ENCODE measurements at regions not wholly inside any gene's neighbourhood (a gene's known extent, or its start where the extent isn't known, plus 50 kb on each side); places are given as distances from the start of the nearest gene placed in this dataset.

DNA sequence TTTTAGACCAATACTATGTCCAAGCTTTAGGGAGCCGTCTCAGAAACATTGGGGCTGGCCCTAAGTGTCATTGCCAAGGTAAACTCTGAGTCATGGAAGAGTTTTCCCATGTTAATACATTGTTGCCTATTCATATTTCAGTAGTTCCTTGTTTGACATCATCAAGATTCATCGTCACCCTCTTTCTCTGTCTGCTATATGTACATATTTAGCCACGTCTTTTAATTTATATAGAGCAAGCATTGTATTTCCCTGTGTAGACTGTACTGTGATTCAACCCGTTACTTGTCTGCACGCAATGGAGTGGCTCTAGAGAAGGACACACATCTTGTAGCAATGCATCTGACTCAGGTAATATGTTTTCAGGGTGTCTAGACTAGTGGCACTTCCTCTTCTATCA is 217.9 kb upstream of the TPK1 start:
- Histone ChIP-seq H3K27me3 (no peaks in the 10 kb centered on the region), H3K27ac (no peak overlapping the region), H3K9me3 (no peaks in the 10 kb centered on the region), H3K4me3 (no peak overlapping the region), H3K36me3 (no peaks in the 10 kb centered on the region), H3K4me1 (ENCODE audit: insufficient read depth) (no peaks in the 10 kb centered on the region)
- intact Hi-C loops (cut with DNase I) = no loop called here
- 83 to 85% (median 85%) methylated on average over 5 of the region's 5 CpGs for WGBS, 3 donors
- TF ChIP-seq POLR2A (IDR thresholded peaks at IDR 0.05) (no peak), CTCF (IDR thresholded peaks at IDR 0.05) (no peak), EP300 (IDR thresholded peaks at IDR 0.05) (no peak)
- no peak for DNase-seq

GRCh38 chr7:145050415-145050814 is 214.6 kb upstream of the TPK1 start:
- 91 to 96% (median 95%) methylated on average over 1 of the region's 1 CpG for WGBS, 3 donors
- no peak overlapping the region for H3K4me3 ChIP-seq
- H3K9me3 ChIP-seq = no peaks in the 10 kb centered on the region
- no peak for DNase-seq
- no peaks in the 10 kb centered on the region for H3K36me3 ChIP-seq
- H3K27me3 ChIP-seq = no peaks in the 10 kb centered on the region
- no peak overlapping the region for H3K27ac ChIP-seq
- no peak for TF ChIP-seq POLR2A (IDR thresholded peaks at IDR 0.05)
- no peak for TF ChIP-seq CTCF (IDR thresholded peaks at IDR 0.05)
- no peak for TF ChIP-seq EP300 (IDR thresholded peaks at IDR 0.05)
- H3K4me1 ChIP-seq (ENCODE audit: insufficient read depth) = no peaks in the 10 kb centered on the region
- intact Hi-C loops (cut with DNase I) = no loop called here

- no peaks in the 10 kb centered on the region for H3K36me3 ChIP-seq
- no peaks in the 10 kb centered on the region for H3K9me3 ChIP-seq
- TF ChIP-seq EP300 (IDR thresholded peaks at IDR 0.05) = no peak
- no peak overlapping the region for H3K27ac ChIP-seq
- no peaks in the 10 kb centered on the region for H3K27me3 ChIP-seq
- no peak overlapping the region for H3K4me3 ChIP-seq
- intact Hi-C loops (cut with DNase I) = no loop called here
- no peaks in the 10 kb centered on the region for H3K4me1 ChIP-seq (ENCODE audit: insufficient read depth)
- no peak for DNase-seq
- 14 to 17% (median 16%) methylated on average over 5 of the region's 5 CpGs for WGBS, 3 donors
Measured at GRCh38 chr7:145036604-145037405, 201.0 kb upstream of the TPK1 start.

GRCh38 chr7:145031162-145031561 is 195.3 kb upstream of the TPK1 start:
- TF ChIP-seq CTCF (IDR thresholded peaks at IDR 0.05) (no peak), POLR2A (IDR thresholded peaks at IDR 0.05) (no peak), EP300 (IDR thresholded peaks at IDR 0.05) (no peak)
- Histone ChIP-seq H3K27ac (no peak overlapping the region), H3K36me3 (no peaks in the 10 kb centered on the region), H3K4me3 (no peak overlapping the region), H3K4me1 (ENCODE audit: insufficient read depth) (no peaks in the 10 kb centered on the region), H3K9me3 (no peaks in the 10 kb centered on the region), H3K27me3 (no peaks in the 10 kb centered on the region)
- intact Hi-C loops (cut with DNase I) = no loop called here
- 45 to 60% (median 55%) methylated on average over 5 of the region's 5 CpGs for WGBS, 3 donors
- no peak for DNase-seq

- 87 to 92% (median 91%) methylated on average over 5 of the region's 5 CpGs for WGBS, 3 donors
- Histone ChIP-seq H3K9me3 (no peaks in the 10 kb centered on the region), H3K27ac (no peak overlapping the region), H3K4me1 (ENCODE audit: insufficient read depth) (no peaks in the 10 kb centered on the region), H3K36me3 (no peaks in the 10 kb centered on the region), H3K4me3 (no peak overlapping the region), H3K27me3 (no peaks in the 10 kb centered on the region)
- no peak for TF ChIP-seq EP300 (IDR thresholded peaks at IDR 0.05)
- no peak for TF ChIP-seq CTCF (IDR thresholded peaks at IDR 0.05)
- no peak for TF ChIP-seq POLR2A (IDR thresholded peaks at IDR 0.05)
- intact Hi-C loops (cut with DNase I) = no loop called here
- no peak for DNase-seq
Measured at GRCh38 chr7:145030754-145031153, 194.9 kb upstream of the TPK1 start.
